ENCODE measurements at regions not wholly inside any gene's neighbourhood (a gene's known extent, or its start where the extent isn't known, plus 50 kb on each side); places are given as distances from the start of the nearest gene placed in this dataset.

DNA sequence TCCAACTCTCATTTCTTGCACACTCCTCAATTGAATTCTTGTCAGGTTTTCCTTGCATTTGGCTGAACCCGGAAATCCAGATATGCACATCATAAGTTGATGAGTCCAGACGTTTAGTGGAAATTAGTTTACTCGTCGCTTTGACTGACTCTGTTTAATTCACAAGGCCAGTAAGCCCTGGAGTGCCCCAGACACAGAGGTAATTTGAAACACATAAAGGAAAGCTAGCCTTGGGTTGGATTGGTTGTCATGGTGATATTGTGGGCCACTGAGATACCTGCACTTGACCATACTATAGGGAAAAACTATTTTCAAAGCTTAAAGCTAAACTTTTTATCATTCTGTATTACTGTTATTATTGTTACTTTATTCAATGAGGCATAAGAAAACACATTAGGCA lies 178.3 kb upstream of the CA10 start:
- FAIRE-seq = no peak

GRCh38 chr17:52306314-52306713 lies 147.8 kb upstream of the CA10 start:
- no peak for FAIRE-seq

- FAIRE-seq = no peak
Observed at GRCh38 chr17:52298881-52299280, 140.4 kb upstream of the CA10 start.

- no peak for FAIRE-seq
Observed at GRCh38 chr17:52297230-52298010, 138.9 kb upstream of the CA10 start.

DNA sequence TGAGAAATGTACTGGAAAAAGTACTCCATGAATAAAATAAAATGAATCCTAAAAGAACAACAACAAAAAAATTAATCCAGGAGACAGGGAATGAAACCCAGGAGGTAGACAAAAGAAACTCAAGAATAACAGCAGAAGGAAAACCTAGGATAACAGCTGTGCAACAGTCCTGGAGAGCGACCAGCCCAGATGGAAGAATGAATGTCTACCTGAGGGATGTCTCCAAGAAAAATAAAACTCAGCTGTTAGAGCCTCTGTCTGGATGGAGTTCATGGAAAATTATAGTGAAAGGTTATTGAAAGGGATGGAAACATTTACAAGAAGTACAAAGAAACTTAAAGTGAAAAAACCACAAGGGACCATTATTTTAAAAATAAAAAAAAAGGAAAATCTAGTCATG lies 135.8 kb upstream of the CA10 start:
- no peak for FAIRE-seq

GRCh38 chr17:52287611-52288010 lies 129.1 kb upstream of the CA10 start:
- no peak for FAIRE-seq

- FAIRE-seq = no peak
Observed at GRCh38 chr17:52283872-52284271, 125.4 kb upstream of the CA10 start.

DNA sequence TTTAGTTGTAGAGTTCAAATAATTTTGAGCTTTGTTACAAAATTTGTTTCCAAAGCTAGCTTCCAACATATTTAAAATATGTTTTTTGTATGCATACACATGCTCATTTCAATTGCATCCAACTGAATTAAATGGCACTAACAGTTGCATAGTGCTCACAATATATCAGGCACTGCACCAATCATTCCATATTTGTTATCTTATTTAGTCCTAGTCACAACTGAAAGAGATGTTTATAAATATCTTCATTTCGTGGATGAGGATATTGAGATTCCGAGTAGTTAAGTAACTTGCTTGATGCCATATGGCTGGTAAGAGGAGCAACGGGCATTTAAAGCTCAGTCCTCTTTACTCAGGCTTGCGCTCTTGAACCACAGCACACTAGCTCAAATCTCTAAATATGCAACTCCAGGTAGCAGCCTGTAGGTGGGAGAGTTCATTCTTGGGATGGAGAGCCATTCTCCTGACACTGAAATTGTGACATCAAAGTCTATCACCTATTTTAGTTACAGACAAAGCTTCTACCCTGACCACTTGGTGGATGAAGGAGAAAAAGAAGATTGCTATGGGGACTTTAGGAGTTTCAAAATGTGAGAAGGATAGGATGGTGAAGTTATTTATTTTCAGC lies 118.0 kb upstream of the CA10 start:
- no peak for FAIRE-seq

DNA sequence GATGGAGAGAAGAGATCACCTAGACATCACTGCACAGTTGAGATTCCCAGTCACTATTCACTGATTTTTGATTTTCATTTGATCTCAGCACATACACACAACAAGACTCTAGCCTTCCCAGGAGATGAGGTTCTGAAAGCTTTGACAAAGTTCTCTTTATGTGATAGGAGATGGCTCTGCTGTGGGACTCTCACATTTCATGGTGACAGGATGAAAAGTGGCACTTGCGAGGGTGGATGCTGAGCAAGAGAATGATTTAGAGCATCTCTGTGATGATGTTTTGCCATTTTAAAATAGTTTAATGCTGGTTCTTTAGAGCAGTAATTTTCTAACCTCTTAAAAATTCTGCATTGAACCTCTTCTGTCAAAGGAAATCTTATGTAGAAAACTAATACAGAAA lies 113.3 kb upstream of the CA10 start:
- FAIRE-seq = no peak

GRCh38 chr17:52255347-52255746 lies 96.8 kb upstream of the CA10 start:
- no peak for FAIRE-seq

DNA sequence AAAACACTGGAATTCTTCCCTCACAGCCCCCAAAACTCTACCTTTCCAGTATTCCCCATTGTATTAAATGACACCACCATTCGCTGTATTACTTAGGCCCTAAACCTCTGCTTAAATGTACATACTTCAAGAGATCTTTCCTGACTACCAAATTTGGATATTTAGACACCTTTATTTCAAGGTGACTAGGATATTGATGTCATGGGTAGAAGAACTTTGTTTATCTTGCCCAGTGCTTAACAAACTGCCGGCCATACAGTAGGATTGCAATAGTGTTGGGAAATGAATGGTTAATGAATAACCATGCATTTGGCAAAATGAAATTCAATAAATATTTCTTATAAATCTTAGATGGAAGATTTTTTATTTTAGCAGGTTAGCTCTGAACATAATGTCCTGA lies 86.2 kb upstream of the CA10 start:
- FAIRE-seq = no peak

DNA sequence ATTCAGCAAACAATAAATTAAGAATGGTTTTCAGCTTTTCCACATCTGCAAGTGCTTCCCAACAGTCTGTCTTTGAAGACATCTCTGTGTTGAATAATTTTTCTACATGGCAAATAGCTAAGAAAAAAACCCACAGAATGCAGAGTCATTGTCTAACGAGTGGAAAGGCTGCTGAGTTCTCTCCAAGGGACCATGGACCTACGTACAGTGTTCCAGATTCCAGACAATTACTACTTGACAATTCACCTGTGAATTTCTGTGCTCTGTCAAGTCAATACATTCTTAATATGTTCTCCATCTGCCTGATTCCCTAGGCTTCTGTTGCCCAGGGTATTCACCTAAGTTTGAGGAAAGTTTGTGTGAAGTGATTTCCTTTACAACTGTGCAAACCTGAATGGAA lies 83.8 kb upstream of the CA10 start:
- no peak for FAIRE-seq

GRCh38 chr17:52237151-52237550 lies 78.6 kb upstream of the CA10 start:
- no peak for FAIRE-seq

DNA sequence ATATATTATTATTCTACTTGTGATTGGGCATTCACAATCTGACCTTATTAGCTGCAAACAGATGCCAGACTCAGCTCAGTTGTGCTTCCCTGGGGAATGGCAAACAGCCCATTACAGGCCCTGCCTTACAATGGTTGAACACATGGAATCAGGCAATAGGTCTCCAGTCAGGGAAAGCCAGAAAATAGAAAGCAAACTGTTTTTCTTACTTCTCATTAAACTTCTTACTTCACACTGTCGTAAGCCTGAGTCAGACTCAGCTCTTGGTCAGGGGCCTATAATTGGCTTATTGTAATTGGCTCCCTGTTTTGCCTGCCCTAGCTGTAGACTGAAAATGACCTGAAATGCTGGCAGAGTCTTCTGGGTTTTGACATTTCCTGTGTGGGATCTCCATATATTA lies 77.0 kb upstream of the CA10 start:
- FAIRE-seq = no peak

DNA sequence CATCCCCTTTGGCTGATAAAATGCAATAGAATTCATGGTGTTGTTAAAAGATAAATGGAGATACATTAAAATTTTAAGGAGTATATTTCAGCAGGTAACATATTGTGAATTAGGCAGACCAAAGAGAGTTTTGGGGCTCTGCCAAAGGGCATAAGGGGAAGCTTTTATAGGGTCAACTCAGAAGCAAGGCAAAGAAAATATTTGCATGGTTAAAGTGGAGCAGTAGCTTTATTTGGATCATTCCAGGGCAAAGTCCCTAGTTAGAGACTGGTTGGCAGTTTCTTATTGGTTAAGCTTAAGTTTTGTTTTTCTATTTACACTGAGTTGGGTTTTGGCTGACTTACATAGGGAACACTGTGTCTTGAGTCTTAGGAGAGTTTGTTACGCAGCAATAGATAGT lies 75.1 kb upstream of the CA10 start:
- no peak for FAIRE-seq

- FAIRE-seq = no peak
Observed at GRCh38 chr17:52233176-52233575, 74.7 kb upstream of the CA10 start.

GRCh38 chr17:52228823-52229222 lies 70.3 kb upstream of the CA10 start:
- FAIRE-seq = no peak

DNA sequence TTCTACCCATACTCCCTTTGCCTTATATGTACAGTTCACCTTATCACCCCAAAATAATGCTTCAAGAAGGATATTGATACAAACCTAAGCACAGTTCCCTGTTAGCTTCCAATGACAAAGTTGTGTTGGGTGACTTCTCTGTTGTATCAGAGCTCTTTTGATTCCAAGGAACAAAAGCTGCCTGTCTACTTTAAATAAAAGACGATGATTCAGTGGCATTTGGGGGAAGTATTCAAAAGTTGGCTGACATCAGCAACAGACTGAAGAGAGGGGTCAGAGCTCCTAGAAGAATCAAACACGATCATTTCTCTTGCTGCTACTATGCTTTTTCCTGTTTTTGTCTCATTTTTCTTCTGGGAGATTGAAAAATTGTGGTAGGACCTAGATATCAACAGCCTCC lies 69.4 kb upstream of the CA10 start:
- no peak for FAIRE-seq

DNA sequence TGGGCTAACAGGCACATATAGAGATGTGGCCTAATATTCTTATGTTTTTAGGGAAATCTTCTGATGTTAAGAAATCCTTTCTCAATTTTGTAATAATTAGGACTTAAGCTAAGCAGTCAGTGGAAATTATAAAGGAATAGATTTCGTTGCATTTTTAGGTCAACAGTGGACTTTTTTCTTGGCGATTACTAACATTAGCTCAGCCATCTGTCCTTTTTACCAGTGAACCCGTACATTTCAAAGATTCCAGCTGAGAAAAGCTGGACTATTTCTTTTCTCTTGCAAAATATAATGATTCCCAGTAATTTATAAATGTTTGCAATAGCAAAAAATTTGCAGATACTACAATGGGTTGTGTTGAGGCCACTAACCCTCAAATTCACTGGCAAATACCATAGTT lies 54.9 kb upstream of the CA10 start:
- no peak for FAIRE-seq

DNA sequence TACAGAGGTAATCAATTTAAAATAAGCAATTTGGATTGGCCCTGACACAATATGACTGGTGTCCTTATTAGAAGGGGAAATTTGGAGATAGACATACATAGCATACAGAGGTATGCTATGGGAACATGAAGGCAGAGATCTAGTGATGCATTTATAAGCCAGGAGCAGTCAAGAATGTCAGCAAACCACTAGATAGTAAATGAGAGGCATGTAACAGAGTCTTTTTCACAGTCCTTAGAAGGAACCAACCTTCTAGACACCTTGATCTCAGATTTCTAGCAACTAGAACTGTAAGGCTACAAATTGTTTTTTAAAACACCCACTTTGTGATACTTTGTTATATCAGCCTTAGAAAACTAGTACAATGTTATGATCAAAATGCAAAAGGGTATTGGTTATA lies 54.3 kb upstream of the CA10 start:
- no peak for FAIRE-seq

GRCh38 chr17:52209507-52209906 lies 51.0 kb upstream of the CA10 start:
- FAIRE-seq = no peak
